Stomach (tissue), 8 donors: ENCODE measurements at regions not wholly inside any gene's neighbourhood (a gene's known extent, or its start where the extent isn't known, plus 50 kb on each side); places are given as distances from the start of the nearest gene placed in this dataset.

Source experiments
- DNase-seq, 2 donors: peaks; one replicate each; pipeline versions ENCODE4 v3.0.0 to v3.0.0-alpha.2; 2013 to 2019
- H3K27ac ChIP-seq, 5 donors: fragments of 200-600 bp in 4 of 5; sonication (generic) in 4 of 5; one replicate each; pipeline ENCODE4 v1.5.1; 2013 to 2019; ENCODE audit warnings: mild to moderate bottlenecking in 1 of 5, moderate library complexity in 1 of 5
- H3K27me3 ChIP-seq, 3 donors: fragments of 200-600 bp; sonication (generic); one replicate each; pipeline ENCODE4 v1.5.1; 2017 to 2019; ENCODE audit warnings: mixed run types in 1 of 3
- H3K36me3 ChIP-seq, 4 donors: fragments of 200-600 bp; sonication (generic); 1 replicate in 3 of 4; 2 replicates in 1 of 4; pipeline ENCODE4 v1.5.1; 2016 to 2019
- H3K4me1 ChIP-seq, 4 donors: fragments of 200-600 bp; sonication (generic); one replicate each; pipeline ENCODE4 v1.5.1; 2016 to 2019
- H3K4me3 ChIP-seq, 4 donors: fragments of 200-600 bp; sonication (generic) in 3 of 4; one replicate each; pipeline ENCODE4 v1.5.1; 2016 to 2019; ENCODE audit warnings: mild to moderate bottlenecking in 1 of 4
- H3K9me3 ChIP-seq, 4 donors: fragments of 200-600 bp; sonication (generic); one replicate each; pipeline ENCODE4 v1.5.1; 2016 to 2019
- CTCF ChIP-seq, 7 experiments: fragments of 450-650 bp in 4 of 7; fragments of 200-600 bp in 3 of 7; sonication (generic) in 3 of 7; IDR thresholded peaks; one replicate each; pipeline ENCODE4 v1.5.1; 2016 to 2019; ENCODE audit warnings: antibody characterized with exemption in 7 of 7, control low read depth in 2 of 7, mild to moderate bottlenecking in 1 of 7
- EP300 ChIP-seq: sonication (generic); formaldehyde crosslinking; IDR thresholded peaks from one replicate; pipeline ENCODE4 v1.6.1; 2017; ENCODE audit warnings: antibody characterized with exemption
- POLR2A ChIP-seq, 4 donors: fragments of 450-650 bp; IDR thresholded peaks; one replicate each; pipeline ENCODE4 v1.6.1; 2016; ENCODE audit warnings: antibody characterized with exemption in 4 of 4, control low read depth in 2 of 4, mild to moderate bottlenecking in 1 of 4, moderate library complexity in 1 of 4
- POLR2AphosphoS5 ChIP-seq, 3 donors: sonication (generic); formaldehyde crosslinking; IDR thresholded peaks; one replicate each; pipeline ENCODE4 v1.6.1; 2016; ENCODE audit warnings: antibody characterized with exemption in 3 of 3
- WGBS, 5 donors: extraction: QIAGEN DNeasy Blood & Tissue Kit in 3 of 5; methylation state at CpG; one replicate each; pipeline versions ENCODE4 v1.1.5 to v1.1.7; 2013 to 2018; 5-methylcytosine and 5-hydroxymethylcytosine counted together
- intact Hi-C: fragments of 100-400 bp; cut with DNase I; formaldehyde crosslinking; loops from one replicate; pipeline ENCODE4 v1.15.1; 2023; ENCODE audit warnings: low total_unique reads
- donor health status: healthy with polysubstance abuse.
- donor health status: Bipolar disorder and iron deficiency.
- donor health status: healthy.

- Histone ChIP-seq H3K4me3 (no peak overlapping the region), H3K4me1 (no peaks in the 10 kb centered on the region), H3K27ac (no peak overlapping the region), H3K36me3 (no peaks in the 10 kb centered on the region), H3K27me3 (no peaks in the 10 kb centered on the region), H3K9me3 (no peaks in the 10 kb centered on the region)
- intact Hi-C loops: no loop called here
- no peak for DNase-seq
- 65 to 83% (median 76%) methylated on average over 2 of the region's 2 CpGs for WGBS, 5 donors
- TF ChIP-seq EP300 (no peak), POLR2AphosphoS5 (IDR thresholded peaks at IDR 0.05) (no peak), CTCF (IDR thresholded peaks at IDR 0.05) (no peak), POLR2A (IDR thresholded peaks at IDR 0.05) (no peak)
These were observed 387.8 kb upstream of the CADM1 start for GRCh38 chr11:115892016-115892415.

GRCh38 chr11:115891581-115891980 lies 387.4 kb upstream of the CADM1 start:
- Histone ChIP-seq H3K27ac (no peak overlapping the region), H3K27me3 (no peaks in the 10 kb centered on the region), H3K4me1 (no peaks in the 10 kb centered on the region), H3K36me3 (no peaks in the 10 kb centered on the region), H3K9me3 (no peaks in the 10 kb centered on the region), H3K4me3 (no peak overlapping the region)
- WGBS, 5 donors: 46 to 60% (median 54%) methylated on average over 1 of the region's 1 CpG
- no peak for TF ChIP-seq POLR2A (IDR thresholded peaks at IDR 0.05)
- no peak for TF ChIP-seq CTCF (IDR thresholded peaks at IDR 0.05)
- TF ChIP-seq EP300: no peak
- TF ChIP-seq POLR2AphosphoS5 (IDR thresholded peaks at IDR 0.05): no peak
- intact Hi-C loops: no loop called here
- DNase-seq: no peak

DNA sequence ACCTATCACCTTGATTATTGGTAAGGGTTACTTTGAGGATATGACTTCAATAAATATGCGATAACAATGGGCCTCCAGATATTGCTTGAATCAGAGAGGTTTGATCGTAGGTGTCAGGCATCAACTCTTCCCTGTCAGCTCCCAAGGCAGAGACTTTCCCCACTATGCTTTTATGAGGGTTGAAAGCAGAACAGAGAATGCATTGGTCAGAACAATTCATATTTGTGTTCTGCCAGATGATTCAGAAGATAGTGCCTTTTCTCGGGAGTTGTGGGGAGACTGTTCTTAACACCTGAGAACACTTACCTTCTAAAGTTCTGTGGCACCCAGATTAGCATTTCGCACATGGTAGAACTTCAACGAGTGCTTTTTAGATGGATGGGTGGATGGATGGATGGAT lies 386.3 kb upstream of the CADM1 start:
- DNase-seq: no peak
- Histone ChIP-seq H3K27ac (no peak overlapping the region), H3K36me3 (no peaks in the 10 kb centered on the region), H3K9me3 (no peaks in the 10 kb centered on the region), H3K4me1 (no peaks in the 10 kb centered on the region), H3K4me3 (no peak overlapping the region), H3K27me3 (no peaks in the 10 kb centered on the region)
- 90 to 96% (median 94%) methylated on average over 5 of the region's 5 CpGs for WGBS, 5 donors
- intact Hi-C loops: no loop called here
- TF ChIP-seq EP300 (no peak), POLR2A (IDR thresholded peaks at IDR 0.05) (no peak), CTCF (IDR thresholded peaks at IDR 0.05) (no peak), POLR2AphosphoS5 (IDR thresholded peaks at IDR 0.05) (no peak)

GRCh38 chr11:115889712-115890111 lies 385.5 kb upstream of the CADM1 start:
- no peak for DNase-seq
- TF ChIP-seq CTCF (IDR thresholded peaks at IDR 0.05) (no peak), POLR2AphosphoS5 (IDR thresholded peaks at IDR 0.05) (no peak), POLR2A (IDR thresholded peaks at IDR 0.05) (no peak), EP300 (no peak)
- intact Hi-C loops: no loop called here
- WGBS, 5 donors: 86 to 88% (median 87%) methylated on average over 6 of the region's 6 CpGs
- Histone ChIP-seq H3K27ac (no peak overlapping the region), H3K9me3 (no peaks in the 10 kb centered on the region), H3K36me3 (no peaks in the 10 kb centered on the region), H3K4me3 (no peak overlapping the region), H3K27me3 (no peaks in the 10 kb centered on the region), H3K4me1 (no peaks in the 10 kb centered on the region)
